GM19043 (cell line): ENCODE measurements at regions not wholly inside any gene's neighbourhood (a gene's known extent, or its start where the extent isn't known, plus 50 kb on each side); places are given as distances from the start of the nearest gene placed in this dataset.

Source experiments
- ATAC-seq: cut with Tn5 transposase; IDR thresholded peaks from one replicate; pipeline ENCODE4 v1.9.1; 2021; ENCODE audit warnings: low read depth; ENCODE audit not compliant: unreplicated experiment

GRCh38 chr1:94648225-94649007 is 106.9 kb upstream of the F3 start:
- ATAC-seq, result no peak

- ATAC-seq, result no peak
Measured at GRCh38 chr1:94646786-94647555, 105.4 kb upstream of the F3 start.

- ATAC-seq, result no peak
Measured at GRCh38 chr1:94646141-94646643, 104.6 kb upstream of the F3 start.

GRCh38 chr1:94644352-94644751 is 102.8 kb upstream of the F3 start:
- no peak for ATAC-seq

- ATAC-seq, result no peak
Measured at GRCh38 chr1:94643819-94644218, 102.3 kb upstream of the F3 start.

- ATAC-seq, result no peak
Measured at GRCh38 chr1:94642617-94643321, 101.2 kb upstream of the F3 start.

GRCh38 chr1:94641990-94642389 is 100.4 kb upstream of the F3 start:
- no peak for ATAC-seq

- ATAC-seq, result no peak
Measured at GRCh38 chr1:94640125-94640524, 98.6 kb upstream of the F3 start.

- no peak for ATAC-seq
Measured at GRCh38 chr1:94637121-94637520, 95.6 kb upstream of the F3 start.

- ATAC-seq, result no peak
Measured at GRCh38 chr1:94636624-94637023, 95.1 kb upstream of the F3 start.

GRCh38 chr1:94636100-94636499 is 94.5 kb upstream of the F3 start:
- no peak for ATAC-seq

- no peak for ATAC-seq
Measured at GRCh38 chr1:94634977-94635416, 93.4 kb upstream of the F3 start.

GRCh38 chr1:94633051-94633450 is 91.5 kb upstream of the F3 start:
- no peak for ATAC-seq

- ATAC-seq, result no peak
Measured at GRCh38 chr1:94629259-94630181, 88.0 kb upstream of the F3 start.

- ATAC-seq, result no peak
Measured at GRCh38 chr1:94628499-94628843, 86.9 kb upstream of the F3 start.

GRCh38 chr1:94627771-94628498 is 86.4 kb upstream of the F3 start:
- ATAC-seq, result no peak

- ATAC-seq, result no peak
Measured at GRCh38 chr1:94624203-94624602, 82.6 kb upstream of the F3 start.

GRCh38 chr1:94623560-94624148 is 82.1 kb upstream of the F3 start:
- ATAC-seq, result no peak

GRCh38 chr1:94622757-94623156 is 81.2 kb upstream of the F3 start:
- no peak for ATAC-seq
